Panc1 (cell line): ENCODE measurements at regions not wholly inside any gene's neighbourhood (a gene's known extent, or its start where the extent isn't known, plus 50 kb on each side); places are given as distances from the start of the nearest gene placed in this dataset.

ENCODE experiments used
- ATAC-seq: fragments of 200-7000 bp; cut with Tn5 transposase; 2 replicates; pipeline ENCODE4 v1.9.1; 2020; ENCODE audit warnings: mild to moderate bottlenecking, moderate library complexity
- BruUV-seq: library from RNA; stranded (reverse); fragments of 400-500 nt; replicated peaks from 2 replicates; lab custom pipeline; 2021; lab: Mats Ljungman, UMichigan
- CTCF ChIA-PET: fragments of 300-600 bp; sonication (Branson Sonifier 250); formaldehyde crosslinking; loops from one replicate; lab custom pipeline; 2022; ENCODE audit warnings: antibody characterized with exemption; lab: Charles Lee
- POLR2A ChIA-PET: fragments of 300-600 bp; sonication (Branson Sonifier 250); formaldehyde crosslinking; loops from one replicate; lab custom pipeline; 2022; ENCODE audit warnings: antibody characterized with exemption; lab: Charles Lee
- DNase-seq: peaks from one replicate; pipeline ENCODE4 v3.0.0-alpha.2; 2010; ENCODE audit warnings: low read depth, low spot score
- H3K27ac ChIP-seq: 2 replicates; pipeline ENCODE4 v1.5.1; 2011; ENCODE audit warnings: mild to moderate bottlenecking, low read length, inconsistent platforms
- H3K27me3 ChIP-seq: fragments of 200-500 bp; sonication (Bioruptor generic); 2 replicates; pipeline ENCODE4 v1.6.0; 2014; ENCODE audit warnings: low read length, inconsistent platforms; ENCODE audit not compliant: control insufficient read depth, insufficient read depth
- H3K36me3 ChIP-seq: fragments of 200-500 bp; sonication (Bioruptor generic); 2 replicates; pipeline ENCODE4 v1.5.1; 2014; ENCODE audit warnings: inconsistent platforms, mild to moderate bottlenecking, low read length, moderate library complexity; ENCODE audit not compliant: control insufficient read depth, insufficient read depth
- H3K4me1 ChIP-seq: 2 replicates; pipeline ENCODE4 v1.5.1; 2011; ENCODE audit warnings: inconsistent platforms, mild to moderate bottlenecking, low read length, moderate library complexity; ENCODE audit not compliant: control insufficient read depth, insufficient read depth
- H3K4me3 ChIP-seq, 2 experiments: 2 replicates each; pipeline ENCODE4 v1.5.1; 2011 to 2012; ENCODE audit warnings: low read depth in 2 of 2, low read length in 2 of 2, mild to moderate bottlenecking in 2 of 2, inconsistent platforms in 1 of 2, moderate library complexity in 1 of 2
- H3K9me3 ChIP-seq: fragments of 200-500 bp; sonication (Bioruptor generic); 2 replicates; pipeline ENCODE4 v1.5.1; 2014; ENCODE audit warnings: low read depth, mild to moderate bottlenecking, inconsistent platforms, low read length, moderate library complexity; ENCODE audit not compliant: control insufficient read depth, insufficient read depth
- POLR2AphosphoS5 ChIP-seq: IDR thresholded peaks from 2 replicates; pipeline ENCODE4 v1.6.1; 2012; ENCODE audit warnings: mild to moderate bottlenecking, low read depth, low read length, moderate library complexity
- SIN3A ChIP-seq: IDR thresholded peaks from 2 replicates; pipeline ENCODE4 v1.6.1; 2012; ENCODE audit warnings: low read depth, mild to moderate bottlenecking, low read length, moderate library complexity, borderline replicate concordance; ENCODE audit not compliant: insufficient read depth
- TCF7L2 ChIP-seq: IDR thresholded peaks from 2 replicates; pipeline ENCODE4 v1.6.1; 2011; ENCODE audit warnings: mild to moderate bottlenecking, low read depth, low read length, inconsistent platforms
- in situ Hi-C: cut with HindIII; loops from 2 replicates; pipeline ENCODE4 v1.10.0; 2016; ENCODE audit warnings: low sequenced_read_pairs, low pct_unique_long_range_greater_than_20kb
- intact Hi-C: fragments of 100-400 bp; cut with micrococcal nuclease; formaldehyde crosslinking; loops from one replicate; pipeline ENCODE4 v1.10.0; 2022; ENCODE audit not compliant: unreplicated experiment
- TF ChIP-seq, protein P1 (sequence below), 2 experiments: IDR thresholded peaks; 2 replicates each; pipeline ENCODE4 v1.6.1; 2011 to 2012; ENCODE audit warnings: low read depth in 2 of 2, control low read depth in 1 of 2, low read length in 1 of 2, mild to moderate bottlenecking in 1 of 2, moderate library complexity in 1 of 2; ENCODE audit not compliant: insufficient read depth in 1 of 2
- TF ChIP-seq, protein P2 (sequence below): fragments of 450-650 bp; IDR thresholded peaks from 2 replicates; pipeline ENCODE4 v1.5.1; 2017; ENCODE audit warnings: mild to moderate bottlenecking

DNA sequence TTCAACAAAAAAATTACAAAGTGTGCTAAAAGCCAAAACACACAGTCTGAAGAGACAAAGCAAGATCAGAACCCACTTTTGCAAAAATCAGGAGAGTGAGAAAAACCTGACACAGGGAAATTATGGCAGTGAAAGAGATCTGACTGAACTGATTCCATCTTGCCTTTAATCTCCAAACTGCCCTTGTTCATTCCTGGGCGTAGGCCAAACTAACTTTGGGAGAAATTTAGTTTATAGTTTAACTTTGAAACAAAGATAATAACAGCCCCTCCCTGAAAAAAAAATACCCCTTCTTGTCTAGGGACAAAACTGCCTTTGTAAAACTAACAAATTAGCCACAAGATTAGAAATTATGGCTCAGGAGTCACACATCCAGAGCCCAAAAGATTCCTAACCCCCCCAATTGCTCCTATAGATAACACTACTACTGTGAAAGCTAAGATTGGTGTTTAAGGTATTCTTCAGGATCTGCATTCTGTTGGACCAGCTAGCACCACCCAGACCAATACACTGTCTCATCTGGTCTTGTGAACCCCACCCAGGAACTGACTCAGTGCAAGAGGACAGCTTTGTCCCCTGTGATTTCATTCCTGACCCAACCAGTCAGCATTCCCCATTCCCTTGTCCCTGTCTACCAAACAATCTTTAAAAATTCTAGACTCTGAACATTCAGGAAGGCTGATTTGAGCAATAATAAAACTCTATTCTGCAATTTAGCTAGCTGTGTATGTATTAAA, 226.1 kb upstream of the SH3BP4 start:
- POLR2A ChIA-PET = no interaction called here
- Histone ChIP-seq H3K9me3 (no peaks in the 10 kb centered on the region), H3K27ac (no peak overlapping the region), H3K27me3 (no peaks in the 10 kb centered on the region), H3K4me3 (no peak overlapping the region), H3K36me3 (no peaks in the 10 kb centered on the region), H3K4me1 (no peaks in the 10 kb centered on the region)
- no TSS peak for BruUV-seq
- ATAC-seq (no peak), DNase-seq (no peak)
- CTCF ChIA-PET = no interaction called here
- TF ChIP-seq SIN3A (no peak), TCF7L2 (no peak), POLR2AphosphoS5 (no peak)
- TF ChIP-seq, protein P1, sequence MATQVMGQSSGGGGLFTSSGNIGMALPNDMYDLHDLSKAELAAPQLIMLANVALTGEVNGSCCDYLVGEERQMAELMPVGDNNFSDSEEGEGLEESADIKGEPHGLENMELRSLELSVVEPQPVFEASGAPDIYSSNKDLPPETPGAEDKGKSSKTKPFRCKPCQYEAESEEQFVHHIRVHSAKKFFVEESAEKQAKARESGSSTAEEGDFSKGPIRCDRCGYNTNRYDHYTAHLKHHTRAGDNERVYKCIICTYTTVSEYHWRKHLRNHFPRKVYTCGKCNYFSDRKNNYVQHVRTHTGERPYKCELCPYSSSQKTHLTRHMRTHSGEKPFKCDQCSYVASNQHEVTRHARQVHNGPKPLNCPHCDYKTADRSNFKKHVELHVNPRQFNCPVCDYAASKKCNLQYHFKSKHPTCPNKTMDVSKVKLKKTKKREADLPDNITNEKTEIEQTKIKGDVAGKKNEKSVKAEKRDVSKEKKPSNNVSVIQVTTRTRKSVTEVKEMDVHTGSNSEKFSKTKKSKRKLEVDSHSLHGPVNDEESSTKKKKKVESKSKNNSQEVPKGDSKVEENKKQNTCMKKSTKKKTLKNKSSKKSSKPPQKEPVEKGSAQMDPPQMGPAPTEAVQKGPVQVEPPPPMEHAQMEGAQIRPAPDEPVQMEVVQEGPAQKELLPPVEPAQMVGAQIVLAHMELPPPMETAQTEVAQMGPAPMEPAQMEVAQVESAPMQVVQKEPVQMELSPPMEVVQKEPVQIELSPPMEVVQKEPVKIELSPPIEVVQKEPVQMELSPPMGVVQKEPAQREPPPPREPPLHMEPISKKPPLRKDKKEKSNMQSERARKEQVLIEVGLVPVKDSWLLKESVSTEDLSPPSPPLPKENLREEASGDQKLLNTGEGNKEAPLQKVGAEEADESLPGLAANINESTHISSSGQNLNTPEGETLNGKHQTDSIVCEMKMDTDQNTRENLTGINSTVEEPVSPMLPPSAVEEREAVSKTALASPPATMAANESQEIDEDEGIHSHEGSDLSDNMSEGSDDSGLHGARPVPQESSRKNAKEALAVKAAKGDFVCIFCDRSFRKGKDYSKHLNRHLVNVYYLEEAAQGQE (IDR thresholded peaks at IDR 0.05; ENCODE audit: insufficient read depth in 1 of 2, low read depth in 2 of 2, low read length in 1 of 2) = no peak
- TF ChIP-seq, protein P2, sequence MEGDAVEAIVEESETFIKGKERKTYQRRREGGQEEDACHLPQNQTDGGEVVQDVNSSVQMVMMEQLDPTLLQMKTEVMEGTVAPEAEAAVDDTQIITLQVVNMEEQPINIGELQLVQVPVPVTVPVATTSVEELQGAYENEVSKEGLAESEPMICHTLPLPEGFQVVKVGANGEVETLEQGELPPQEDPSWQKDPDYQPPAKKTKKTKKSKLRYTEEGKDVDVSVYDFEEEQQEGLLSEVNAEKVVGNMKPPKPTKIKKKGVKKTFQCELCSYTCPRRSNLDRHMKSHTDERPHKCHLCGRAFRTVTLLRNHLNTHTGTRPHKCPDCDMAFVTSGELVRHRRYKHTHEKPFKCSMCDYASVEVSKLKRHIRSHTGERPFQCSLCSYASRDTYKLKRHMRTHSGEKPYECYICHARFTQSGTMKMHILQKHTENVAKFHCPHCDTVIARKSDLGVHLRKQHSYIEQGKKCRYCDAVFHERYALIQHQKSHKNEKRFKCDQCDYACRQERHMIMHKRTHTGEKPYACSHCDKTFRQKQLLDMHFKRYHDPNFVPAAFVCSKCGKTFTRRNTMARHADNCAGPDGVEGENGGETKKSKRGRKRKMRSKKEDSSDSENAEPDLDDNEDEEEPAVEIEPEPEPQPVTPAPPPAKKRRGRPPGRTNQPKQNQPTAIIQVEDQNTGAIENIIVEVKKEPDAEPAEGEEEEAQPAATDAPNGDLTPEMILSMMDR = no peak
- in situ Hi-C loops (no loop called here), intact Hi-C loops (no loop called here)

DNA sequence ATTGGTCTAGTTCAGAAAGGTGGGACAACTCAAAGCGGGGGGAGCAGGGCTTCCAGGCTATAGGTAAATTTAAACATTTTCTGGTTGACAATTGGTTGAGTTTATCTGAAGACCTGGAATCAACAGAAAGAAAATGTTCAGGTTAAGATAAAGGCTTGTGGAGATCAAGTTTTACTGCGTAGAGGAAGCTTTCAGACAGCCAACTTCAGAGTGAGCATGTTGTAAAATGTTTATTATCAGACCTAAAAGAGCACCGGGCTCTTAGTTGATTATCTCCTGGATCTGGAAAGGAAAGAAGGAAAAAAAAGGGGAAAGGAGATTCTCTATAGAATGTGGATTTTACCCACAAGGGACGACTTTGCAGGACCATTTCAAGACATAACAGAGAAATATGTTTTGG, 227.0 kb upstream of the SH3BP4 start:
- intact Hi-C loops = no loop called here
- H3K4me3 ChIP-seq = no peak overlapping the region
- ChIA-PET CTCF (no interaction called here), POLR2A (no interaction called here)
- no peak for DNase-seq
- no peak for TF ChIP-seq TCF7L2
- TF ChIP-seq, protein P2 = no peak
- no peak for TF ChIP-seq POLR2AphosphoS5
- no peak for ATAC-seq
- in situ Hi-C loops = no loop called here
- no TSS peak for BruUV-seq
- H3K4me1 ChIP-seq = no peaks in the 10 kb centered on the region
- H3K9me3 ChIP-seq = no peaks in the 10 kb centered on the region
- H3K36me3 ChIP-seq = no peaks in the 10 kb centered on the region
- no peaks in the 10 kb centered on the region for H3K27me3 ChIP-seq
- no peak overlapping the region for H3K27ac ChIP-seq
